H4 (cell line): ENCODE measurements at regions not wholly inside any gene's neighbourhood (a gene's known extent, or its start where the extent isn't known, plus 50 kb on each side); places are given as distances from the start of the nearest gene placed in this dataset.
"Not testable (repeated sequence)": the region's sequence is repeated elsewhere in the genome, so short reads cannot be mapped to it uniquely, and the experiment has no call there.

Experiments
- DNase-seq: peaks from one replicate; pipeline ENCODE4 v3.0.0-alpha.2; 2015; ENCODE audit warnings: low spot score

GRCh38 chrX:3509934-3510333 lies 163.5 kb upstream of the MXRA5 start:
- no peak for DNase-seq

GRCh38 chrX:3504916-3505315 lies 158.5 kb upstream of the MXRA5 start:
- DNase-seq: no peak

GRCh38 chrX:3501833-3502535 lies 155.5 kb upstream of the MXRA5 start:
- DNase-seq: no peak

GRCh38 chrX:3495836-3496769 lies 149.7 kb upstream of the MXRA5 start:
- not testable (repeated sequence) for DNase-seq

GRCh38 chrX:3493605-3494004 lies 147.2 kb upstream of the MXRA5 start:
- DNase-seq: no peak

- DNase-seq: no peak
These were observed 139.3 kb upstream of the MXRA5 start for GRCh38 chrX:3485727-3486126.

GRCh38 chrX:3479026-3479425 lies 132.6 kb upstream of the MXRA5 start:
- DNase-seq: no peak

- no peak for DNase-seq
These were observed 130.5 kb upstream of the MXRA5 start for GRCh38 chrX:3476973-3477372.

GRCh38 chrX:3470211-3470679 lies 123.8 kb upstream of the MXRA5 start:
- DNase-seq: not testable (repeated sequence)

- DNase-seq: no peak
These were observed 121.6 kb upstream of the MXRA5 start for GRCh38 chrX:3468031-3468430.

GRCh38 chrX:3465017-3465416 lies 118.6 kb upstream of the MXRA5 start:
- DNase-seq: no peak

GRCh38 chrX:3462166-3462508 lies 115.7 kb upstream of the MXRA5 start:
- DNase-seq: no peak

GRCh38 chrX:3461397-3462165 lies 115.1 kb upstream of the MXRA5 start:
- DNase-seq: peak; percentile 36

- no peak for DNase-seq
These were observed 109.3 kb upstream of the MXRA5 start for GRCh38 chrX:3455796-3456195.

- DNase-seq: no peak
These were observed 105.1 kb upstream of the MXRA5 start for GRCh38 chrX:3451571-3451970.

GRCh38 chrX:3450881-3451570 lies 104.6 kb upstream of the MXRA5 start:
- DNase-seq: no peak

GRCh38 chrX:3449287-3449686 lies 102.8 kb upstream of the MXRA5 start:
- no peak for DNase-seq

- DNase-seq: no peak
These were observed 102.1 kb upstream of the MXRA5 start for GRCh38 chrX:3448563-3448962.

GRCh38 chrX:3445806-3446490 lies 99.5 kb upstream of the MXRA5 start:
- DNase-seq: no peak

GRCh38 chrX:3443184-3443583 lies 96.7 kb upstream of the MXRA5 start:
- DNase-seq: no peak

- DNase-seq: no peak
These were observed 96.2 kb upstream of the MXRA5 start for GRCh38 chrX:3442691-3443090.
